Hepatic stellate cell (primary cell): ENCODE measurements at regions not wholly inside any gene's neighbourhood (a gene's known extent, or its start where the extent isn't known, plus 50 kb on each side); places are given as distances from the start of the nearest gene placed in this dataset.
A peak's percentile ranks its signal among the peaks of the same experiment; 100 is the strongest.

Experiments
- DNase-seq: peaks from one replicate; pipeline ENCODE4 v3.0.0; 2011; ENCODE audit warnings: low spot score

- no peak for DNase-seq
Observed at GRCh38 chr3:102083473-102083872, 234.2 kb downstream of the NFKBIZ start.

- peak; percentile 43 for DNase-seq
Observed at GRCh38 chr3:102084006-102084405, 234.7 kb downstream of the NFKBIZ start.

GRCh38 chr3:102084704-102085103 lies 235.4 kb downstream of the NFKBIZ start:
- DNase-seq = no peak

- DNase-seq = no peak
Observed at GRCh38 chr3:102085431-102086176, 236.3 kb downstream of the NFKBIZ start.

- no peak for DNase-seq
Observed at GRCh38 chr3:102087236-102087635, 237.9 kb downstream of the NFKBIZ start.

- no peak for DNase-seq
Observed at GRCh38 chr3:102089239-102089638, 239.9 kb downstream of the NFKBIZ start.

GRCh38 chr3:102089904-102090720 lies 240.8 kb downstream of the NFKBIZ start:
- DNase-seq = peak; percentile 6

- DNase-seq = no peak
Observed at GRCh38 chr3:102090721-102091045, 241.4 kb downstream of the NFKBIZ start.

- no peak for DNase-seq
Observed at GRCh38 chr3:102091358-102091757, 242.0 kb downstream of the NFKBIZ start.

- DNase-seq = no peak
Observed at GRCh38 chr3:102092617-102093466, 243.5 kb downstream of the NFKBIZ start.

- no peak for DNase-seq
Observed at GRCh38 chr3:102094506-102094905, 245.2 kb downstream of the NFKBIZ start.

- no peak for DNase-seq
Observed at GRCh38 chr3:102095383-102095782, 246.1 kb downstream of the NFKBIZ start.

GRCh38 chr3:102096066-102096465 lies 246.8 kb downstream of the NFKBIZ start:
- DNase-seq = no peak

- no peak for DNase-seq
Observed at GRCh38 chr3:102098130-102098885, 249.0 kb downstream of the NFKBIZ start.

- DNase-seq = no peak
Observed at GRCh38 chr3:102099913-102100312, 250.6 kb downstream of the NFKBIZ start.

GRCh38 chr3:102102394-102102793 lies 253.1 kb downstream of the NFKBIZ start:
- no peak for DNase-seq

GRCh38 chr3:102104033-102104432 lies 254.7 kb downstream of the NFKBIZ start:
- DNase-seq = no peak

GRCh38 chr3:102105193-102105592 lies 255.9 kb downstream of the NFKBIZ start:
- no peak for DNase-seq

- DNase-seq = no peak
Observed at GRCh38 chr3:102106416-102107097, 257.2 kb downstream of the NFKBIZ start.

- no peak for DNase-seq
Observed at GRCh38 chr3:102112704-102113230, 263.5 kb downstream of the NFKBIZ start.
